PC-3 (cell line): ENCODE measurements at regions not wholly inside any gene's neighbourhood (a gene's known extent, or its start where the extent isn't known, plus 50 kb on each side); places are given as distances from the start of the nearest gene placed in this dataset.

Experiments
- EZH2phosphoT487 ChIP-seq: fragments of 300-600 bp; sonication (generic); IDR thresholded peaks from 2 replicates; pipeline ENCODE4 v1.6.1; 2018; ENCODE audit warnings: mild to moderate bottlenecking, antibody characterized with exemption, low read length, borderline replicate concordance
- TF ChIP-seq, protein P1 (sequence below): fragments of 300-600 bp; sonication (generic); conservative IDR thresholded peaks from 2 replicates; pipeline ENCODE4 v1.5.1; 2017; ENCODE audit warnings: antibody characterized with exemption, low read depth, mild to moderate bottlenecking, low read length

DNA sequence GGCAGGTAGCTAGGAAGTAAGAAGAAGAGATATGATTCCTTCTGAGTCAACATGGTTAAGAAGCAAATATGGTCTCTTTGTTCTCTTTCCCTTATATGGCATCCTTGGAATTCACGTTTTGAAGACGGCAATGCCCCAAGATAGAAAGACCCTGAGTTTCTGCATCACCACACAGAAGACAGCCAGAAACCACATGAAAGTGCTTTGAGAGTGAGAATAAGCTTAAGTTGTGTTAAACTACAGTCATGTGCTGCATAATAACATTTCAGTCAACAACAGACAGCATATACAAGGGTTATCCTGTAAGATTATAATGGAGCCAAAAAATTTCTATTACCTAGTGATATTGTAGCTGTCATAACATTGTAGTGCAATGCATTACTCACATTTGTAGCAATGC lies 89.9 kb upstream of the STEAP1 start:
- TF ChIP-seq, protein P1, sequence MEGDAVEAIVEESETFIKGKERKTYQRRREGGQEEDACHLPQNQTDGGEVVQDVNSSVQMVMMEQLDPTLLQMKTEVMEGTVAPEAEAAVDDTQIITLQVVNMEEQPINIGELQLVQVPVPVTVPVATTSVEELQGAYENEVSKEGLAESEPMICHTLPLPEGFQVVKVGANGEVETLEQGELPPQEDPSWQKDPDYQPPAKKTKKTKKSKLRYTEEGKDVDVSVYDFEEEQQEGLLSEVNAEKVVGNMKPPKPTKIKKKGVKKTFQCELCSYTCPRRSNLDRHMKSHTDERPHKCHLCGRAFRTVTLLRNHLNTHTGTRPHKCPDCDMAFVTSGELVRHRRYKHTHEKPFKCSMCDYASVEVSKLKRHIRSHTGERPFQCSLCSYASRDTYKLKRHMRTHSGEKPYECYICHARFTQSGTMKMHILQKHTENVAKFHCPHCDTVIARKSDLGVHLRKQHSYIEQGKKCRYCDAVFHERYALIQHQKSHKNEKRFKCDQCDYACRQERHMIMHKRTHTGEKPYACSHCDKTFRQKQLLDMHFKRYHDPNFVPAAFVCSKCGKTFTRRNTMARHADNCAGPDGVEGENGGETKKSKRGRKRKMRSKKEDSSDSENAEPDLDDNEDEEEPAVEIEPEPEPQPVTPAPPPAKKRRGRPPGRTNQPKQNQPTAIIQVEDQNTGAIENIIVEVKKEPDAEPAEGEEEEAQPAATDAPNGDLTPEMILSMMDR: no peak
- TF ChIP-seq EZH2phosphoT487: no peak
